ENCODE measurements at regions not wholly inside any gene's neighbourhood (a gene's known extent, or its start where the extent isn't known, plus 50 kb on each side); places are given as distances from the start of the nearest gene placed in this dataset.

DNA sequence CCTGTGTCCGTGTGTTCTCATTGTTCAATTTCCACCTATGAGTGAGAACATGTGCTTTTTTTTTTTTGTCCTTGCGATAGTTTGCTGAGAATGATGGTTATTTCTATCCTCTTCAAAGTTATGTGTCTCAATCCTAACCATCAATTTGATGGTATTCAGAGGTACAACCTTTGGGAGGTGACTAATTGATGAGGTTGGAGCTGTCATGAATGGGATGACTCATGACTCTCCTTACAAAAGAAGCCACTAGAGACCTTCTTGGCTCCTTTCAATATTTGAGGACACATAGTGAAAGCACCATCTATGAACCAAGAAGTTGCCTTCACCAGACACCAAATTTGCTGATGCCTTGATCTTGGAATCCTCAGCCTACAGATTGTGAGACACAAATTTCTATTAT, 677.1 kb upstream of the DDX18 start:
- no peak overlapping the region for H3K4me3 Mint-ChIP-seq
- H3K4me1 Mint-ChIP-seq = no peaks in the 10 kb centered on the region
- POLR2A ChIA-PET = no interaction called here
- H3K36me3 Mint-ChIP-seq = no peaks in the 10 kb centered on the region
- H3K27me3 Mint-ChIP-seq = no peaks in the 10 kb centered on the region
- no peak for DNase-seq
- no peak for ATAC-seq (ENCODE audit: low read depth)
- no peak overlapping the region for H3K27ac Mint-ChIP-seq
- peaks cover 2% of the 10 kb centered on the region for H3K9me3 Mint-ChIP-seq

DNA sequence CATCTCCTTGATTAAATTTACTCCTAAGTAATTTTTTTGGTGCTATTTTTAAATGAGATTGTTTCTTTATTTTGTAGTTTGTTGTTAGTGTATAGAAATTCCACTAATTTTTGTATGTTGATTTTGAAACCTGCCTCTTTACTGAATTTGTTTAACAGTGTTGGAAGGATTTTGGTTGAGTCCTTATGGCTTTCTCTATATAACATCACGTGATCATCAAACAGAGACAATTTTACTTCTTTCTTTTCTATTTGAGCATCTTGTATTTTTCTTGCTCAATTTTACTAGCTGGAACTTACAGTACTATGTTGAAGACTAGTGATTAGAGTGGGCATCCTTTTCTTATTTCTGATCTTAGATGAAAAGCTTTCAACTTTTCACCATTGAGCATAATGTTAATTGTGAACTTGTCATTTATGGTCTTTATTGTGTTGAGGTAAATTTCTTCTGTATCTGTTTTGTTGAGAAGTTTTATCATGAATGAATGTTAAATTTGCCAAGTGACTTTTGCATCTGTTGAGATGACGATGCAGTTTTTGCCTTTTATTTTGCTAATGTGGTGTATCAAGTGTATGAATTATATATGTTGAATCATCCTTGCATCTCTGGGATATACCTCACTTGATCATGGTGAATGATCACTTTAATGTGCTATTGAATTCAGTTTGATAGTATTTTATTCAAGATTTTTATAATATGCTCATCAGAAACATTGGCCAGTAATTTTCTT, 645.3 kb upstream of the DDX18 start:
- Mint-ChIP-seq H3K36me3 (no peaks in the 10 kb centered on the region), H3K9me3 (peaks cover 14% of the 10 kb centered on the region), H3K4me1 (no peaks in the 10 kb centered on the region), H3K4me3 (no peak overlapping the region), H3K27me3 (no peaks in the 10 kb centered on the region), H3K27ac (no peak overlapping the region)
- POLR2A ChIA-PET = no interaction called here
- no peak for DNase-seq
- no peak for ATAC-seq (ENCODE audit: low read depth)

DNA sequence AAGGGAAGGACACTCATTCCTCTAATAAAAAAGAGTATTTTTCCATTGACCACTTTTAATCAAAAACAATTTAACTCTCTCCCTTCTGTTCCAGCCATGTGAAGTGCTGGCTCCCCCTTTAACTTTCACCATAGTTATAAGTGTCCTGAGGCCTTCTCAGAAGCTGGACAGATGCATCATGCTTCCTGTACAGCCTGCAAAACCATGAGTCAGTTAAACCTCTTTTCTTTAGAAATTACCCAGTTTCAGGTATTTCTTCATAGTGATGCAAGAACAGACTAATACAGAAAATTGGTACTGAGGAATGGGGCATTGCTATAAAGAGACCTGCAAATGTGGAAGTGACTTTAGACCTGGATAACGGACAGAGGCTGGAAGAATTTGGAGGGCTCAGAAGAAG, 643.6 kb upstream of the DDX18 start:
- H3K9me3 Mint-ChIP-seq = peaks cover 10% of the 10 kb centered on the region
- no peaks in the 10 kb centered on the region for H3K4me1 Mint-ChIP-seq
- POLR2A ChIA-PET = no interaction called here
- no peaks in the 10 kb centered on the region for H3K36me3 Mint-ChIP-seq
- DNase-seq (no peak), ATAC-seq (ENCODE audit: low read depth) (no peak)
- H3K27me3 Mint-ChIP-seq = no peaks in the 10 kb centered on the region
- H3K4me3 Mint-ChIP-seq = no peak overlapping the region
- H3K27ac Mint-ChIP-seq = no peak overlapping the region

DNA sequence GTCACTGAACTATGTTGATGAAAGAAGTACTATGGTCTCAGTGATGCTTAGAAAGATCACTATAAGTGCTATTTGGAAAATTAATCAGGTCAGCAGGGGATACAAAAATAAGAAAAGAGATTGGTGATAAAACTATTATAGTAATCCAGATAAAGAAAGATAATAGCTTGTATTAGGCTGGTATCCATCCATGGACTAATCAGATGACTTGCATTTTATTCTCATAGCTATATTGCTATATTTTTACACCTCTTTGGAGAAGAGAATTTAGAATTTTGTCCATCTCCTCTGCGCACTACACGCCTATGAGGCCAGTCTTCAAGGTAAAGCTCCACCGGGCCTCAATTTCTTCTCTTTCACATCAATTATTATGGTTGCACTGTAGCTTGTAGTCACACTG, 635.1 kb upstream of the DDX18 start:
- POLR2A ChIA-PET = no interaction called here
- Mint-ChIP-seq H3K36me3 (no peaks in the 10 kb centered on the region), H3K27me3 (no peaks in the 10 kb centered on the region), H3K27ac (no peak overlapping the region), H3K4me1 (no peaks in the 10 kb centered on the region), H3K4me3 (no peak overlapping the region), H3K9me3 (peaks cover 2% of the 10 kb centered on the region)
- no peak for ATAC-seq (ENCODE audit: low read depth)
- no peak for DNase-seq

DNA sequence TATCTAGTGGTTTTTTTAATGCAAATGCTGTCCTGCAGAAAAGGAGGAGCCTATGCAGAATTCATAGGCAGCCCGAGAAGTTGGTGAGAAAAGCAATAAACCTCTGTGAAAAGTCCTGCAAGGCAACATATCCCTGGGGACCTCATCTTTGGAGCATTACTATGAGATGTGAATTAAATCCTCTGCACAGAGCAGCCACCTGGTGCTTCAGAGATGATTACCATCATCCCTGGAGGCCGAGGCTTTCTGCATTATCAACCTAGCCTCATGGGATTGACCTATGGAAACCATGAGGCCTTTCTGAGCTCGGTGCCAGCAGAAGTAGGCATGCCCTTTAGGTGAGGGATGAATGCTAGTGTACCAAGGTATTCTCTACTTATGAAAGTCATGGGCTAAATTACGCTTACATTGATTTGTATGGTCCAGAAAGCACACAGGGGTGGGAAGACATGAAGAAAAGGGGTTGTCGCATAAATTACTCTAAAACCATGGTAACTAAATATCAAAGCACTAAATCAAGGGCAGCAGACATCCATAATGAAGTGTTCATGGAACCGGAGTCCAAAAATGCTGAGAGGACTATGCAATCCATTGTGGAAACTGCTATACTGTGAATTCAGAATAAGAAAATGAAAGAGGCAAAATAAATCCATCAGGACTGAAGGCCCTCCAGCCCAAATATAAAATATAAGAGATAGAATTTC, 623.5 kb upstream of the DDX18 start:
- H3K9me3 Mint-ChIP-seq = peaks cover 6% of the 10 kb centered on the region
- H3K4me1 Mint-ChIP-seq = no peaks in the 10 kb centered on the region
- ATAC-seq (ENCODE audit: low read depth) (no peak), DNase-seq (no peak)
- H3K27ac Mint-ChIP-seq = no peak overlapping the region
- POLR2A ChIA-PET = no interaction called here
- H3K36me3 Mint-ChIP-seq = no peaks in the 10 kb centered on the region
- no peak overlapping the region for H3K4me3 Mint-ChIP-seq
- H3K27me3 Mint-ChIP-seq = no peaks in the 10 kb centered on the region

DNA sequence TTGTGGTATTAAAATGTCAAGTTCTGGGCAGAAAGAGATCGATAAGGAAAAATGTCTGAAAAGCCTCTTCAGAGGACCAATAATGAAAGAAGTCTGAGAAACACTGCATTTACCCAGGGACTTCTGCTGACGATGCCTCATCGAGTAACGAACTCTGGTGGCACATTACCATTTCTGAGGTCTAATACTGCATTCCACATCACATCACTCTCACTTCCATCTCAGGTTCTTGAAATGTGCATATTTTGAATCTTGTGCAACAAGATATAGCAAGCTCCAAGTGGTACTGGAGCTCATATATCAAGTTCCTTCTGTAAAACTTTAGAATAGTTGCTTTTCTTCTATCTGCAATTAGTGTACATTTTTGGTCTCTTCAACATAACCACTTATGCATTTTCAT, 619.1 kb upstream of the DDX18 start:
- DNase-seq = no peak
- Mint-ChIP-seq H3K9me3 (peaks cover 6% of the 10 kb centered on the region), H3K36me3 (no peaks in the 10 kb centered on the region), H3K4me1 (no peaks in the 10 kb centered on the region), H3K27ac (no peak overlapping the region), H3K4me3 (no peak overlapping the region), H3K27me3 (no peaks in the 10 kb centered on the region)
- ATAC-seq (ENCODE audit: low read depth) = no peak
- POLR2A ChIA-PET = no interaction called here

DNA sequence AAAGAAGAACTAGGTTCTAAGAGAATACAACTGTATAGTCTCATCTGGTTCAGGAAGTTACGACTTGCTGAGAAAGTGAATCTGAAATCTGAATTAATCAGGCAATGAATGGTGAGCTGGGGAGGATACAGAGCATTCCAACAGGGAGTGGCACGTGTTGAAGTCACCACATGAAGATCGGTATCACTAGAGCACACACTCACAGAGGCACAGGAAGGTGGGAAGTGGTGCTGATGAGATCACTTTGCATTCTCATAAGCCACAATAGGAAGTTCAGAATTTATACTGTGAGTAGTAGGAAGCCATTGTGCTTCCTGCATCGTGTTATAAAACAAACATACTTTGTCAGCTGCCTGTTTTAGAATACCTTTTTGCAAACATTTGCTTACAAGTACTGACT, 615.0 kb upstream of the DDX18 start:
- Mint-ChIP-seq H3K9me3 (peaks cover 12% of the 10 kb centered on the region), H3K4me1 (no peaks in the 10 kb centered on the region), H3K27me3 (no peaks in the 10 kb centered on the region), H3K36me3 (no peaks in the 10 kb centered on the region), H3K27ac (no peak overlapping the region), H3K4me3 (no peak overlapping the region)
- ATAC-seq (ENCODE audit: low read depth) = no peak
- POLR2A ChIA-PET = no interaction called here
- no peak for DNase-seq

DNA sequence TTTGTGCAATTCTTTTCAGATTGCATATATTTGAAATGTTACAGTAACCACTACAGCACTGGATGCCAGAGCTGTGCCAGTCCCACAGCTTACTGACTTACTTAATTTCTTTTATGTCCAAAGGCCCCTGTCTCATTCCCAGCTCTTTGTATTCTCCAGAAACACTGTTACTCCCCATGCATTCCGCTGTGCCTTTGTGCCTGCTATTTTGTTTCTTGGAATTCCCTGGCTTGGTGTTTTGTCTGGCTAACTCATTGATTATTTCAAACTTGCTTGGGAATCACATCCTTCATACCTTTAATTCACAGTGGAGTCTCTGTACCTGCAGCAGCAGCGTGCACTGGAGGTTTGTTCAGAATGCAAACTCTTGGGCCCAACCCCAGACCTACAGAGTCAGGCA, 601.9 kb upstream of the DDX18 start:
- Mint-ChIP-seq H3K4me3 (no peak overlapping the region), H3K9me3 (peaks cover 4% of the 10 kb centered on the region), H3K27ac (no peak overlapping the region), H3K36me3 (no peaks in the 10 kb centered on the region), H3K27me3 (no peaks in the 10 kb centered on the region), H3K4me1 (no peaks in the 10 kb centered on the region)
- POLR2A ChIA-PET = no interaction called here
- no peak for ATAC-seq (ENCODE audit: low read depth)
- no peak for DNase-seq

DNA sequence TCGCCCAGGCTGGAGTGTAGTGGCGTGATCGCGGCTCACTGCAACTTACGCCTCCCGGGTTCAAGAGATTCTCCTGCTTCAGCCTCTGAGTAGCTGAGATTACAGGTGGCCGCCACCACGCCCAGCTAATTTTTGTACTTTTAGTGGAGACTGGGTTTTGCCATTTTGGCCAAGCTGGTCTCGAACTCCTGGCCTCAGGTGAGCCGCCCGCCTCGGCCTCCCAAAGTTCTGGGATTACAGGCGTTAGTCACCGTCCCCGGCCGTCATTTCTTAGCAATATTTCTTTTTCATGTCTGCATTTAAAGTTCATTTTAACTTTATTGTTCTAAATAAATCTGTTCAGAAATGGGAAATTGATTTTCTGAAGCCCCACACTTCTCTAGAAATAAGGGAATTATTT, 597.3 kb upstream of the DDX18 start:
- peaks cover 5% of the 10 kb centered on the region for H3K9me3 Mint-ChIP-seq
- H3K27me3 Mint-ChIP-seq = no peaks in the 10 kb centered on the region
- no peak for ATAC-seq (ENCODE audit: low read depth)
- H3K4me1 Mint-ChIP-seq = no peaks in the 10 kb centered on the region
- no peak overlapping the region for H3K27ac Mint-ChIP-seq
- no peak for DNase-seq
- H3K4me3 Mint-ChIP-seq = no peak overlapping the region
- POLR2A ChIA-PET = no interaction called here
- no peaks in the 10 kb centered on the region for H3K36me3 Mint-ChIP-seq

DNA sequence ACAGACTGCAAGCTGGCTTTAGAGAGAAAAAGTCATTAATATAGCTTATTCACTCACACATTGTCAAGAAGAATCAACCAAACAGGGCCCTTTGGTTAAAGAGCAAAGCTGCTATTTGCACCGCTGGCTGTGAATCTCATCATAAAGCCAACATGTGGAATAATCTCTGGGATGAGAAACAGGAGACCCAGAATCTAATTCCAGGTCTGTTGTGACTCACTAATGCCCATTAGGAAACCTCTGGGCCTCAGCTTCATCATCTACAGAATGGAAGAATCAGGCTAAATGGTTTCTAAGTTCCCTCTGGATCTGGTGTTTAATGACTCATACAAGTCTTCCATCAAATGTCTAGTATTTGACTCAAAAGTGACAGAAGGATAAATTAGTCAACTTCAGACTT, 591.7 kb upstream of the DDX18 start:
- H3K27ac Mint-ChIP-seq = no peak overlapping the region
- no peak overlapping the region for H3K4me3 Mint-ChIP-seq
- POLR2A ChIA-PET = no interaction called here
- no peak for DNase-seq
- H3K27me3 Mint-ChIP-seq = no peaks in the 10 kb centered on the region
- no peaks in the 10 kb centered on the region for H3K36me3 Mint-ChIP-seq
- peaks cover 9% of the 10 kb centered on the region for H3K9me3 Mint-ChIP-seq
- H3K4me1 Mint-ChIP-seq = no peaks in the 10 kb centered on the region
- ATAC-seq (ENCODE audit: low read depth) = no peak

DNA sequence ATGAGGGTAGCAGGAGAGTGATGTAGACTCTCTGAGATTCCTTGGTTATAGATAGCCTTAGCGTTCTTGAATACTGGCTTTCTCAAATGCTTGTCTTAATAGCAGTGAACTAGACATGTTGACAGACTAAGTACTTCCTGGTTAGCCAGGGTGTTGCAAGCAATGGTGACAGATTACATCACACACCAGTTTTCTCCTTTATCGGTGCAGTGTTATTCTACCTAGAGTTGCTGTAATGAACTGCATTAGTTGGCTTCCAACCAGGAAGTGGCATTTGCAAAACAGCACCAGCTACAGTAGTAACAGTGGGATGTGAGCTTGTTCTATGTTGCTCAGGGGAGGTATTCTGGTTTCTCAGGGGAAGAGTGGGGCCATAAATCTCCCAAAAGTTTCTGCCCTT, 582.2 kb upstream of the DDX18 start:
- ATAC-seq (ENCODE audit: low read depth) (no peak), DNase-seq (no peak)
- no peaks in the 10 kb centered on the region for H3K4me1 Mint-ChIP-seq

DNA sequence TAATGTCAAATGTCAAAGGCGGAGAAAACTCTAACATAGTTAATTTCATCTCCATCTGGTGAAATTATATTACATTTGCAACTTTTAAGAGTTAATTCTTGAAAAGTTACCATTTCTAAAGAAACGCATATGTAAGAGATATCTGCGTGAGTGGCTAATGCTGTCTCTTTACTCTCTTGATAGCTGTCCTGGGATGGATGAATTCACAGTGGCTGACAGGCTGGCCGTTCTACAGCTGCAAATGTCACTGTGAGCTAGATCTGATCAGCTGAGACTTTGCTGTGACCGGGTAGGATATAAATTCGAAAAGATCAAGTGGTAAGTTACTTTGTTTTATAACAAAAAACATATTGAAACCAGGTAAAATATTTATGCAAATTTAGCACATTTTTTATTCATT, 557.1 kb upstream of the DDX18 start:
- ATAC-seq (ENCODE audit: low read depth) (no peak), DNase-seq (no peak)
- POLR2A ChIA-PET = no interaction called here
- Mint-ChIP-seq H3K27ac (no peak overlapping the region), H3K4me3 (no peak overlapping the region), H3K36me3 (no peaks in the 10 kb centered on the region), H3K27me3 (no peaks in the 10 kb centered on the region), H3K4me1 (no peaks in the 10 kb centered on the region), H3K9me3 (peaks cover 15% of the 10 kb centered on the region)

More for the DNA sequence above, 582.2 kb upstream of the DDX18 start:
- POLR2A ChIA-PET = no interaction called here
- H3K27me3 Mint-ChIP-seq = no peaks in the 10 kb centered on the region
- H3K27ac Mint-ChIP-seq = no peak overlapping the region
- peaks cover 6% of the 10 kb centered on the region for H3K9me3 Mint-ChIP-seq
- no peaks in the 10 kb centered on the region for H3K36me3 Mint-ChIP-seq
- no peak overlapping the region for H3K4me3 Mint-ChIP-seq

DNA sequence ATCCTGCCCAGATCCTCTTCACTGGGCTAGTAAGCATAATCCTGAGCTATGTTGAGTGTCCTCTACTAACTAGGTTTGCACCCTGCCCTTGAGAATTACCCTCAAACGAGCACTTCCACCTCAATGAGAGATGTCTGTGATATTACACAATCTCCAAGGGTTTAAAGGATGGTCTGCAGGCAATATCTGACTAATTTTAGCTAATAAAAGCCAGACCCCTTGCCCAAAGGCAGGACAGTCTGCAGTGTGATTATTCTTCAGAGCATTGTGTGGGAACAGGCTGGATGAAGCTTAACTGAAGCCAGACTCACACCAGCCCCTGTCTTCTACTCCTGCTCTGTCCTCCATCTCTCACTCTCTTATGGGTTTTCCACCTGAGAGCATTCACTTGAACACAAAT, 544.9 kb upstream of the DDX18 start:
- Mint-ChIP-seq H3K4me3 (no peak overlapping the region), H3K27ac (no peak overlapping the region), H3K36me3 (no peaks in the 10 kb centered on the region), H3K27me3 (no peaks in the 10 kb centered on the region), H3K9me3 (peaks cover 8% of the 10 kb centered on the region), H3K4me1 (no peaks in the 10 kb centered on the region)
- no peak for DNase-seq
- no peak for ATAC-seq (ENCODE audit: low read depth)
- POLR2A ChIA-PET = no interaction called here

DNA sequence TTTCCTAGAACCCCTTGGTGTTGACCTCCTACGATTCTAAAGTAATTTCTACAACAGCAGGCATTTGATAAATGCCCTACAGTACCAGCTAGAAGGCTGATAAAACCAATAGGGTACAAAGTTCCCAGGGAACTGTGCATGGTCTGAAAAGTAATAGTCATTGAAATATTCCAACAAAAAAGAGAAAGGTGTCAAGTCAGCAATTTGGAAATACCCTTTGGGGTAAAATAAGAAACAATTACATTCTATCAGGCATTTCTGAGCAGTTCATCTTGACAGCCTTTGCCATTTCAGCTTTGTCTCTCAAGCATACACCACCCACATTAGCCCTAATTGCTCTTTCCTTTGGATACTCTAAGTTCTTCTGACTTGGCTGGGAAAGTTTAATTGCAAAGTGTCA, 542.9 kb upstream of the DDX18 start:
- no peak overlapping the region for H3K4me3 Mint-ChIP-seq
- H3K4me1 Mint-ChIP-seq = no peaks in the 10 kb centered on the region
- POLR2A ChIA-PET = no interaction called here
- no peaks in the 10 kb centered on the region for H3K27me3 Mint-ChIP-seq
- H3K9me3 Mint-ChIP-seq = peaks cover 5% of the 10 kb centered on the region
- no peak overlapping the region for H3K27ac Mint-ChIP-seq
- DNase-seq = no peak
- no peaks in the 10 kb centered on the region for H3K36me3 Mint-ChIP-seq
- no peak for ATAC-seq (ENCODE audit: low read depth)

All from activated naive CD8-positive, alpha-beta T cell treated with anti-CD3 and anti-CD28 coated beads, Interleukin-2, amount 10 ng/mL, durations not matched to agents 7 days and 5 days (primary cell).